Fibroblast of lung (primary cell): ENCODE measurements at regions not wholly inside any gene's neighbourhood (a gene's known extent, or its start where the extent isn't known, plus 50 kb on each side); places are given as distances from the start of the nearest gene placed in this dataset.

ENCODE experiments used
- DNase-seq, 2 donors: peaks; one replicate each; pipeline versions ENCODE4 v3.0.0 to v3.0.0-alpha.2; 2010; ENCODE audit warnings: low read depth in 2 of 2
- H2AFZ ChIP-seq: 2 replicates; pipeline ENCODE4 v1.5.1; 2012; ENCODE audit warnings: low read length, control low read depth, inconsistent platforms
- H3K27ac ChIP-seq: 2 replicates; pipeline ENCODE4 v1.5.1; 2011; ENCODE audit warnings: low read length, control low read depth; ENCODE audit not compliant: insufficient read depth
- H3K27me3 ChIP-seq: 2 replicates; pipeline ENCODE4 v1.5.1; 2011; ENCODE audit warnings: mild to moderate bottlenecking, low read length; ENCODE audit not compliant: control insufficient read depth, insufficient read depth
- H3K36me3 ChIP-seq: 2 replicates; pipeline ENCODE4 v1.5.1; 2011; ENCODE audit warnings: low read length; ENCODE audit not compliant: control insufficient read depth, insufficient read depth
- H3K4me1 ChIP-seq: 2 replicates; pipeline ENCODE4 v1.5.1; 2011; ENCODE audit warnings: low read length; ENCODE audit not compliant: control insufficient read depth, insufficient read depth; ENCODE audit errors: extremely low read depth
- H3K4me2 ChIP-seq: 2 replicates; pipeline ENCODE4 v1.5.1; 2011; ENCODE audit warnings: low read length, control low read depth; ENCODE audit not compliant: insufficient read depth; ENCODE audit errors: extremely low read depth
- H3K4me3 ChIP-seq, 4 experiments: fragments of 200-600 bp in 1 of 4; sonication (generic) in 1 of 4; replicated peaks in 1 of 4; 2 replicates each; pipeline ENCODE4 v1.5.1; 2011 to 2016; ENCODE audit warnings: low read length in 4 of 4, low read depth in 3 of 4, mild to moderate bottlenecking in 3 of 4, control low read depth in 2 of 4, inconsistent platforms in 1 of 4, mixed read lengths in 1 of 4; ENCODE audit not compliant: insufficient read depth in 1 of 4; ENCODE audit errors: control extremely low read depth in 1 of 4
- H3K79me2 ChIP-seq: 2 replicates; pipeline ENCODE4 v1.5.1; 2012; ENCODE audit warnings: mild to moderate bottlenecking, low read length, inconsistent platforms; ENCODE audit not compliant: control insufficient read depth, insufficient read depth
- H3K9ac ChIP-seq: 2 replicates; pipeline ENCODE4 v1.5.1; 2011; ENCODE audit warnings: mild to moderate bottlenecking, low read length, control low read depth; ENCODE audit not compliant: insufficient read depth
- H3K9me3 ChIP-seq: 2 replicates; pipeline ENCODE4 v1.5.1; 2012; ENCODE audit warnings: low read depth, low read length; ENCODE audit not compliant: control insufficient read depth, insufficient read depth
- H4K20me1 ChIP-seq: 2 replicates; pipeline ENCODE4 v1.5.1; 2011; ENCODE audit warnings: low read length; ENCODE audit not compliant: control insufficient read depth, insufficient read depth; ENCODE audit errors: extremely low read depth
- CTCF ChIP-seq, 2 donors: IDR thresholded peaks in 1 of 2; conservative IDR thresholded peaks in 1 of 2; 1 replicate in 1 of 2; 2 replicates in 1 of 2; pipeline ENCODE4 v1.5.1; 2011 to 2012; ENCODE audit warnings: low read length in 2 of 2, control low read depth in 1 of 2, inconsistent platforms in 1 of 2, low read depth in 1 of 2, mild to moderate bottlenecking in 1 of 2
- EZH2 ChIP-seq: IDR thresholded peaks from 2 replicates; pipeline ENCODE4 v1.5.1; 2012; ENCODE audit warnings: low read length, control low read depth, mild to moderate bottlenecking; ENCODE audit errors: missing control alignments

DNA sequence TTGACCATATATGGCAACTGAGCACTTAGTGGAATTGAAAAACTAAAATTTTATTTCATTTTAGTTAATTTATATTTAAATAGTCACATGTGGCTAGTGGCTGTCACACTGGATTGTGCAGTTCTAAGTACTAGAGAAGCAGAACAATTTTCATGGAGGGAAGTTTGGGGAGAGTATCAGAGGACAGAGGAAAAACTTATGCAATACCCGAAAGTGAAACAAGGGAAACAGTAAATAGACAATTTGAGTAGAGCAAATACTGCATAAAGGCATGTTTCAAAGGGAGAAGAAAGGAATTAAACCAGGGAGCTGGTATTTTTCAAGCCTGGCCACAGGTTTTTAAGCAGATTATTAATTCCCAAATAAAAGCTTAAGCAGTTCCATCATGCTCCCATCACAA, 590.5 kb upstream of the RORB start:
- Histone ChIP-seq H3K4me2 (no peak overlapping the region), H3K27ac (no peak overlapping the region), H2AFZ (no peak overlapping the region), H3K79me2 (no peaks in the 10 kb centered on the region), H3K9ac (no peak overlapping the region), H3K27me3 (no peaks in the 10 kb centered on the region), H3K4me1 (no peaks in the 10 kb centered on the region), H4K20me1 (no peaks in the 10 kb centered on the region), H3K36me3 (no peaks in the 10 kb centered on the region), H3K4me3 (no peak overlapping the region), H3K9me3 (no peaks in the 10 kb centered on the region)
- DNase-seq, result no peak
- TF ChIP-seq CTCF (conservative IDR thresholded peaks at IDR 0.05 in 1 of 2, IDR thresholded peaks at IDR 0.05 in 1 of 2; ENCODE audit: low read depth in 1 of 2, low read length in 2 of 2) (no peak), EZH2 (no peak)

DNA sequence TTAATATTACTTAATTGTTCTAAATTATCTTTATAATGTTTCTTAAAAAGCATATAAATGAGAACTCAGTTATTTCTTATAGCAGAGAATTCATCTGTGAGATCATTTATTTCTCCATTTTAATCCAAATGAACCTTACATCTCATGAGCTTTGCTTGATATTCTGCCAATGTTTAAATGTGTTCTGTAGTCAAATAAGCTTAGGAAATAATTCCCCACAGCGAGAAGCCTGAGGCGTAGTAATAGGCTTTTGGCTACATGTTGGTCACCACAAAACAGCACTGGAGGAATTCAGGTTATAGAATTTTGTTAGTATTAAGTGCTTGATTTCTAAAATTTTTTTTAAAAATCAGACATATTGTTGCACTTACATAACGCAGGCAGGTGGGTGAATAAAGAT, 585.3 kb upstream of the RORB start:
- no peaks in the 10 kb centered on the region for H3K36me3 ChIP-seq
- no peak for DNase-seq
- H3K9ac ChIP-seq, result no peak overlapping the region
- H4K20me1 ChIP-seq, result no peaks in the 10 kb centered on the region
- H3K9me3 ChIP-seq, result no peaks in the 10 kb centered on the region
- H3K79me2 ChIP-seq, result no peaks in the 10 kb centered on the region
- H3K27me3 ChIP-seq, result no peaks in the 10 kb centered on the region
- H3K27ac ChIP-seq, result no peak overlapping the region
- TF ChIP-seq CTCF (conservative IDR thresholded peaks at IDR 0.05 in 1 of 2, IDR thresholded peaks at IDR 0.05 in 1 of 2; ENCODE audit: low read depth in 1 of 2, low read length in 2 of 2) (no peak), EZH2 (no peak)
- no peak overlapping the region for H3K4me3 ChIP-seq
- no peak overlapping the region for H2AFZ ChIP-seq
- H3K4me1 ChIP-seq, result no peaks in the 10 kb centered on the region
- no peak overlapping the region for H3K4me2 ChIP-seq

DNA sequence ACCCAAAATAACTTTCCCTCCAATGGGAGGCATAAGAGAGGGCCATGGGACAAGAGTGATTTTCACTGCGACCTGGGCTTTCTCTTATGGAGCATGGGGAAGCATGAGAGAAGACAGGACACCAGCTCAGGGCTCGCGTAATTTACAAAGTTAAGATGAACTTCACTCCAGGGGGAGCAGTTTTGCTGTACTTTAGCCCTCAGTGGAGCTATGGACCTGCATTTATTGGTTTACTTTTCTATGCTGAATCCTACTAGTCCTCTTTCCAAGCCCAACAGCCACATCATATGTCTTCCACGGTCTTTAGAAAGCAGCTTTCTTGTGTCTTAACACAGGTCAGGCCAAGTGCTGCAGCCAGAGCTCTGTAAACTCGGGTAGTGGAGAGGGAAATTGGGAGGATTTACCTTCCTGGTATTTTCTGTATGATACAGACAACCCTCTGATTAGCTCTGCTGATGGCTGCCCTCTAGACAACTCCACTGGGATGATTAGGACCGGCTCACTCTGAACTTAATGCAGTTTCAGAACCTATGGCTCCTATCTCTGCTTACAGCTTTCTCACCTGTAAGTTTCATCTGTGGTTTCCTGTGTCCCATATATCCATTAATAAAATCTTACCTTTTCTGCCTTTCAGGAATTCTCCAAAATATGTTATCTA, 581.0 kb upstream of the RORB start:
- Histone ChIP-seq H2AFZ (no peak overlapping the region), H3K9me3 (no peaks in the 10 kb centered on the region), H3K27me3 (no peaks in the 10 kb centered on the region), H3K4me3 (no peak overlapping the region), H3K4me2 (no peak overlapping the region), H3K27ac (no peak overlapping the region), H3K36me3 (no peaks in the 10 kb centered on the region), H3K79me2 (no peaks in the 10 kb centered on the region), H3K9ac (no peak overlapping the region), H3K4me1 (no peaks in the 10 kb centered on the region), H4K20me1 (no peaks in the 10 kb centered on the region)
- TF ChIP-seq EZH2, result no peak
- no peak for TF ChIP-seq CTCF (conservative IDR thresholded peaks at IDR 0.05 in 1 of 2, IDR thresholded peaks at IDR 0.05 in 1 of 2; ENCODE audit: low read depth in 1 of 2, low read length in 2 of 2)
- peak in 1 of 2 donors; percentile 12 for DNase-seq
